ENCODE measurements at regions not wholly inside any gene's neighbourhood (a gene's known extent, or its start where the extent isn't known, plus 50 kb on each side); places are given as distances from the start of the nearest gene placed in this dataset.

- no peak for TF ChIP-seq POLR2AphosphoS5 (IDR thresholded peaks at IDR 0.05; ENCODE audit: low read depth, low read length)
- TF ChIP-seq POLR2A (IDR thresholded peaks at IDR 0.05; ENCODE audit: low read depth, low read length): no peak
- no peak for TF ChIP-seq TAF1 (IDR thresholded peaks at IDR 0.05; ENCODE audit: low read depth, low read length)
- no peak for TF ChIP-seq PAX5 (IDR thresholded peaks at IDR 0.05; ENCODE audit: insufficient read depth, low read length, severe bottlenecking)
Measured at GRCh38 chr21:17738176-17738953, 80.8 kb downstream of the C21orf91 start.
